MCF 10A (cell line): ENCODE measurements at regions not wholly inside any gene's neighbourhood (a gene's known extent, or its start where the extent isn't known, plus 50 kb on each side); places are given as distances from the start of the nearest gene placed in this dataset.

Experiments
- BruUV-seq: library from RNA; stranded (reverse); fragments of 400-500 nt; replicated peaks from 2 replicates; lab custom pipeline; 2021; lab: Mats Ljungman, UMichigan
- CTCF ChIA-PET: fragments of 300-600 bp; sonication (Branson Sonifier 250); formaldehyde crosslinking; extraction: SDS; loops from one replicate; lab custom pipeline; 2021; ENCODE audit warnings: antibody characterized with exemption, inconsistent platforms; lab: Yijun Ruan, JAX
- POLR2A ChIA-PET: fragments of 300-600, 350-650 bp; sonication (Branson Sonifier 250); formaldehyde crosslinking; extraction: SDS; loops from one replicate; lab custom pipeline; 2020; ENCODE audit warnings: antibody characterized with exemption, inconsistent platforms; lab: Yijun Ruan, JAX
- DNase-seq: peaks from one replicate; pipeline ENCODE4 v3.0.0-alpha.2; 2018; ENCODE audit not compliant: unreplicated experiment
- H3K27ac Mint-ChIP-seq: one replicate; pipeline ENCODE4 v1.8.0; 2022; ENCODE audit warnings: mild to moderate bottlenecking, low read depth, mixed read lengths; ENCODE audit not compliant: unreplicated experiment
- H3K27me3 Mint-ChIP-seq: one replicate; pipeline ENCODE4 v1.8.0; 2022; ENCODE audit warnings: mixed read lengths; ENCODE audit not compliant: insufficient read depth, unreplicated experiment
- H3K36me3 Mint-ChIP-seq: one replicate; pipeline ENCODE4 v1.8.0; 2022; ENCODE audit warnings: mild to moderate bottlenecking, moderate library complexity, mixed read lengths; ENCODE audit not compliant: insufficient read depth, unreplicated experiment
- H3K4me1 Mint-ChIP-seq: one replicate; pipeline ENCODE4 v1.8.0; 2022; ENCODE audit warnings: mixed read lengths; ENCODE audit not compliant: insufficient read depth, unreplicated experiment
- H3K4me3 Mint-ChIP-seq: one replicate; pipeline ENCODE4 v1.8.0; 2022; ENCODE audit warnings: mild to moderate bottlenecking, moderate library complexity, mixed read lengths; ENCODE audit not compliant: unreplicated experiment
- H3K9me3 Mint-ChIP-seq: one replicate; pipeline ENCODE4 v1.8.0; 2022; ENCODE audit warnings: mixed read lengths; ENCODE audit not compliant: unreplicated experiment
- CTCF ChIP-seq: fragments of 200-600 bp; IDR thresholded peaks from one replicate; pipeline ENCODE4 v1.8.0; 2022; ENCODE audit warnings: antibody characterized with exemption, mild to moderate bottlenecking; ENCODE audit not compliant: unreplicated experiment
- intact Hi-C: fragments of 100-400 bp; cut with micrococcal nuclease; formaldehyde crosslinking; loops from 2 replicates; pipeline ENCODE4 v1.14.1; 2022

DNA sequence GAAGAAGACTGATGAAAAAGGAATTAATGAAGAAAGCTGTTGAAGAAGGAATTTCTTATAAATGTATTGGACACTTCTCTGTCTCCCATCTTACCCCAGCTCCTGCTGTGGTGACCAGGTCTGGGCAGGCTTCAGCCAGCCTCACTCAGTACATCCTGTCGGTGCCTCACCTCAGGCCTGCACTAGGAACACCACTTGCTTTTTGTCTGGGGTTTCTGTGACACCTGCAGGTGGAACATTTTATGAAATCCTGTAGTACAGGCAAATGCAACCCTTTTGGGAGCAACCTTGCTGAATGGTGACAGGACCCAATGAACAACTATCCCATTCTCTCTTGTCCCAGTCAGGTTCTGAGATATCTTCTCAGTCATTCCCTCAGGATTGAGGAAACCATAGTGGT lies 129.7 kb downstream of the PRDM13 start:
- Mint-ChIP-seq H3K4me1 (no peaks in the 10 kb centered on the region), H3K27me3 (peaks cover 86% of the 10 kb centered on the region), H3K27ac (no peak overlapping the region), H3K36me3 (no peaks in the 10 kb centered on the region), H3K9me3 (no peaks in the 10 kb centered on the region), H3K4me3 (no peak overlapping the region)
- DNase-seq, result peak; percentile 46
- ChIA-PET CTCF (interaction anchor here (0.8 to 2.0 kb wide), 4 partner anchors 9 to 87 kb away, joined by 3 to 14 read pairs (median 6); no protein-coding TSS in a partner anchor), POLR2A (interaction anchor here (0.7 kb wide), 2 partner anchors 10 to 263 kb away, joined by 3 to 5 read pairs; no protein-coding TSS in a partner anchor)
- TF ChIP-seq CTCF, result peak; percentile 14
- intact Hi-C loops, result no loop called here
- BruUV-seq, result no TSS peak

GRCh38 chr6:99739526-99739925 lies 132.9 kb downstream of the PRDM13 start:
- ChIA-PET POLR2A (no interaction called here), CTCF (interaction anchor here (0.7 to 0.9 kb wide), 4 partner anchors 8 to 306 kb away, joined by 3 to 4 read pairs (median 3); no protein-coding TSS in a partner anchor)
- no peak for DNase-seq
- H3K9me3 Mint-ChIP-seq, result no peaks in the 10 kb centered on the region
- H3K4me1 Mint-ChIP-seq, result no peaks in the 10 kb centered on the region
- BruUV-seq, result no TSS peak
- H3K27ac Mint-ChIP-seq, result no peak overlapping the region
- H3K27me3 Mint-ChIP-seq, result peaks cover 100% of the 10 kb centered on the region
- intact Hi-C loops, result no loop called here
- H3K4me3 Mint-ChIP-seq, result no peak overlapping the region
- no peaks in the 10 kb centered on the region for H3K36me3 Mint-ChIP-seq
- TF ChIP-seq CTCF, result no peak

DNA sequence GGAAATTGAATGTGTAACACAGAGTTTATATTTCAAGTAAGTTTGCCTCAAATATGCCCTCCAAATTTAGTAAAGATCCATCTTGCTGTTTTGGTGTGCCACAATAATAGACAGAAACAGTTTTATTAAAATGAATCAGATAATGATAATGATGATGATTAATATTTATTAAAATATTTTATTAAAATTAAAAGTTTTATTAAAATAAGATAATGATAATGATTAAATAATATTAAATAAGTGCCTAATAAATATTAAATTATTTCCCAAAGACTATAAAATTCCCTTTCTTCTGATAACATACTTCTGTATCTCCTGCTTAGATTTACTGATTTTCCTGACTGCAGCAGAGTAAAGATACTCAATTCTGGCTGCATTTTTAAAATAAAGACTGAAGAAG lies 134.5 kb downstream of the PRDM13 start:
- H3K9me3 Mint-ChIP-seq, result no peaks in the 10 kb centered on the region
- POLR2A ChIA-PET, result no interaction called here
- H3K27ac Mint-ChIP-seq, result no peak overlapping the region
- intact Hi-C loops, result no loop called here
- no peak for DNase-seq
- H3K4me1 Mint-ChIP-seq, result no peaks in the 10 kb centered on the region
- CTCF ChIA-PET, result no interaction called here
- H3K27me3 Mint-ChIP-seq, result peaks cover 85% of the 10 kb centered on the region
- TF ChIP-seq CTCF, result no peak
- no peak overlapping the region for H3K4me3 Mint-ChIP-seq
- no TSS peak for BruUV-seq
- H3K36me3 Mint-ChIP-seq, result no peaks in the 10 kb centered on the region

GRCh38 chr6:99743647-99744046 lies 137.0 kb downstream of the PRDM13 start:
- no peak for DNase-seq
- no peak for TF ChIP-seq CTCF
- intact Hi-C loops, result no loop called here
- H3K4me3 Mint-ChIP-seq, result no peak overlapping the region
- no peaks in the 10 kb centered on the region for H3K4me1 Mint-ChIP-seq
- no TSS peak for BruUV-seq
- H3K36me3 Mint-ChIP-seq, result no peaks in the 10 kb centered on the region
- no peak overlapping the region for H3K27ac Mint-ChIP-seq
- peaks cover 76% of the 10 kb centered on the region for H3K27me3 Mint-ChIP-seq
- no peaks in the 10 kb centered on the region for H3K9me3 Mint-ChIP-seq
- ChIA-PET CTCF (interaction anchor here (0.6 to 0.7 kb wide), 2 partner anchors 13 to 196 kb away, joined by 3 to 4 read pairs; no protein-coding TSS in a partner anchor), POLR2A (interaction anchor here (0.5 kb wide), 1 partner anchor 689 kb away, joined by 3 read pairs; no protein-coding TSS in a partner anchor)
